HG03060 (cell line): ENCODE measurements at regions not wholly inside any gene's neighbourhood (a gene's known extent, or its start where the extent isn't known, plus 50 kb on each side); places are given as distances from the start of the nearest gene placed in this dataset.
"Not testable (repeated sequence)": the region's sequence is repeated elsewhere in the genome, so short reads cannot be mapped to it uniquely, and the experiment has no call there.

ENCODE experiments used
- ATAC-seq: cut with Tn5 transposase; IDR thresholded peaks from one replicate; pipeline ENCODE4 v1.9.1; 2021; ENCODE audit warnings: low read depth, moderate number of reproducible peaks; ENCODE audit not compliant: unreplicated experiment

DNA sequence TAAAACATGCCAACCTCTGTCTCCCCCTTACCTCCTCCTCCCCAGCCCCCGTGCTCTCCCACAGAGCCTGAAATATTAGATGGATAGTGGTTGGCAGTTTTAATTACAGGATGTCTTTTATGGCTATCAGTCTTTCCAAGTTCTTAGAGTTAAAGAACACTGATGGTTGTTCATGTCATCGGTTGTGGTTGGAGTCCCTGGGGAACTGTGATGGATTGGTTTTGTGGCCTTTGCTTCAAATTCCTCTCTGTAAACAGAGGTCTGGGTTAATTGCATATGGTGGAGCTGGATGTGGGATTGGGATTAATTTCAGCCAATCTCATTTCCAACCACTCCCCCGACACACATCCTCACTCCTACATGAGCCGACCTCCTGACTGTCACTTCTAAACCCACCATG, 164.5 kb upstream of the PROK2 start:
- ATAC-seq = no peak

DNA sequence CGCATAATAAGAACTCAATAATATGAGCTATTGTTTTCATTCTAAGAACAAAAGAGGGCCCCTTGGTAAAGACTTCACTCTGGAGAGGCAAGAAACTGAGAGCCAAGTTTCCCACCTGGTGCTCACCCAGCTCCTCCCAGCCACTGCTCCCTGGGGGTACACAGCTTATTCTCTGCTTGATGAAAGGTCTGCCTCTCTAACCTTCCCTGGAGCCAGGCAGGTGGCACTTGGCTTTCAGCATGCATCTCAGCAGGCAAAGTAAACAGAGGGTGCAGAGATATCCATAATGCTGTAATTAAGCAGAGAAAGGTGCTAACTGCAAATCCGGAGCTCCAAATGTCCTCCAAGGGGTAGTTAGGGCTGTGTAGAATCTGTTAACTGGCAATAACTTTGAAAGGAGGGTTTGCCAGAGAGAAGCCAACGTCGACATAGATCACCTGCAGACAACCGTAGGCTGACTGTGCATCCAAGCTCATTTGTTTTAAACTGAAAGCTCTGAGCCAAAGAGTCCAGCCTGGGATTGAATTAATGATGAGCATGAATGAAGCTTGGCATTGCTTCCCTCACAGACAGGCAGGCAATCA, 159.6 kb upstream of the PROK2 start:
- ATAC-seq = no peak

DNA sequence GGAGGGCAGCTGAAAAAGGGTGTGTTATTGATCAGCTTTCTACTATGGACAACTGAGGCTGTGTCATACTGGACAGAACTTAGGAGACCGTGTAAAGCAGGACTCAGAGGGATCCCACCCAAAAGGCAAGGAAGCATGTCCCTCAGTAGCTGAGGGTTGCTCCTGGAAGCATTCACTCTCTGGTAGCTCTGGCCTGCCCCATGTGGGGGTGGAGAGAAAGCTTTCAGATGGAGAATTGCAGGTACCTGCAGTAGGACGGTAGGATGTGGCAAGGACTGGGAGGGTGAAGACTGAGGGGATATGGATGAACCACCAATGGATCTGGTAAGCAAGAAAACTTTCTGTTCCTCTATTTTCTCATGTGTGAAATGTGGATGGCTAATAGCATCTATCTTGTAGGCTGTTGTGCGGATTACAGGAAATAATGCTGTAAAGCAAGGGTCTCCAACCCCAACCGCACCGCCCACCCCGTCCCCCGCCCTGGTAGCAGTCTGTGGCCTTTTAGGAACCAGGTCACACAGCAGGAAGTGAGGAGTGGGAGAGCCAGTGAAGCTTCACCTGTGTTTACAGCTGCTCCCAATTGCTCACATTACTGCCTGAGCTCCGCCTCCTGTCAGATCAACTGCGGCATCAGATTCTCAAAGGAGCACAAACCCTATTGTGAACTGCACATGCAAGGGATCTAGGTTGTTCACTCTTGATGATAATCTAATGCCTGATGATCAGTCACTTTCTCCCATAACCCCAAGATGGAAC, 157.7 kb upstream of the PROK2 start:
- no peak for ATAC-seq

DNA sequence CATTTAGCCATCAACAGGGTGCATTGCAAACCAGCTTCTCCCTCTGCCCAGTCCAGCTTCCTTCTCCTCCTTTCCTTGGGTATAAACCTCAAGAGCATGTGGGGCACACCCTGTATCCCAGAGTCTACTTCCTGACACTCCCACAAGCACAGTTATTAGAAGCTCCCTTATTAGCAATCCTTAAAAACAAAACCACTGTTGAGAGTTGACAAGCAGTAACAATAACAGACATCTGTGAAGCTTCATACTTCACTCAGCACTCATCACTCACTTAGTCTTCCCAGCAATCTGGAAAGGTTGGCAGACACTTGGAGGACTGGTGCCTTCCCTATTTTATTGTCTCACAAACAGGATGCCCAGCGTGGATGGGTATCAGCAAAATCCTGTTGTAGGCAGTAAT, 155.5 kb upstream of the PROK2 start:
- ATAC-seq = no peak

DNA sequence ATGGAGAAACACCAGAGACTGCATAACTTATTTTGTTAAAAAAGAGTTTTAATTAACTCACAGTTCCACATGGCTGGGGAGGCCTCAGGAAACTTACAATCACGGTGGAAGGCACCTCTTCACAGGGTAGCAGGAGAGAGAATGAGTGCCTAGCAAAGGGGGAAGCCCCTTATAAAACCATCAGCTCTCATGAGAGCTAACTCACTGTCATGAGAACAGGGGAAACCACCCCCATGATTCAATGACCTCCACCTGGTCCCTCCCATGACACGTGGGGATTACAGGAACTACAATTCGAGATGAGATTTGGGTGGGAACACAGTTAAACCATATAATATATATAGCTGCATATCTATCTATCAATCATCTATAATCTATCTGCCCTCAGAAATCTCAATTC, 153.1 kb upstream of the PROK2 start:
- not testable (repeated sequence) for ATAC-seq

DNA sequence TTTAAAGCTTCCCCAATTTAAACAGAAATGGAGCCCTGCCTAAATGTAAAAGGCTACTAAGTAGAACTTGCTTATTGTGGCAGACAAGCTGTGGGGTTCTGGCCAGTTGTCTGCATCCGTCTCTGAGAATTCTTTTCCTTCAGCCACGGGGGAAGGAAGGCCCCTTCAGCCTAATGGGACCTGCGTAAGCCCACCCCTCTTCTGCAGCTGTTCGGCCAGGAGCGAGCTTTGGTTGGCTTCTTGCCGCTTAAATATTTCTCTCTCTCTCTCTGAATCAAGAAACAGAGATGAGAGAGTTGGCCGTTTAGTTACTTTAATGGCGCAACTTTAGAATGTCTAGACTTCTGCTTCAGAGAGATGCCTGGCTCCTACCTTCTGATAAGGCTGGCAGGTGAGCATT, 151.7 kb upstream of the PROK2 start:
- no peak for ATAC-seq

DNA sequence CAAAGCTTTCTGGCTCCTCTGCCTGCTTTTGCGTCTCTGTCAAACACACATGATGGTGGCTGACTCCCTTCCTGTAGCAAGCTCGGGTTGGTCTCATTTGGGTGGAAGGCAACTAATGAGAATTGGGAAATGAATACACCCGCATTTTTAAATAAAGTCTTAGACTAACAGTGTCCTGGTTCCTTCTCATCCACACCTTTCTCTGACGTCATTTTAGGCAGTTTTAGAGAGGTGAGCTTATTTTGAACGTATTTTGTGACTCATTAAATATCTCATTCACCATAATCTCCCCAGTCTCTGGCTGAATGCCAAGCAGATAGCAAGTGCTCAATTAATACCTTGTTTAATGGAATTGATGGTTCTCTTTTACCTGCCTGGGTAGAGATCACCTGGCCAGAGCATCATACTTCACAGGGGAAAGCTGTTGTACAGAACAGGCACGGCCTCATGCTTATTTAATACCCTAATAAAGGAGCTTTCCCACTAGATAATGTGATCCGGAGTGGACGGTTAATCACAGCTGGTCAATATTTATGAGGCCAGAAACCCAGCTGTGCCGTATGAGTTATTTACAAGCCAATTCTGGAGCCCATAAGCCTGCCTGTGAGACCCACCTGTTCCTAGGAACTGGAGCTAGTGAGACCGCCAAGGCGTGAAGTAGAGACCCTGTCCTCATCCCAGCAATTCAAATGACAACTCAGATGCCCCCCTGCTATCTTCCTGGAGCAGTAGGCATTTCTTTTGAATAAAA, 149.7 kb upstream of the PROK2 start:
- no peak for ATAC-seq

DNA sequence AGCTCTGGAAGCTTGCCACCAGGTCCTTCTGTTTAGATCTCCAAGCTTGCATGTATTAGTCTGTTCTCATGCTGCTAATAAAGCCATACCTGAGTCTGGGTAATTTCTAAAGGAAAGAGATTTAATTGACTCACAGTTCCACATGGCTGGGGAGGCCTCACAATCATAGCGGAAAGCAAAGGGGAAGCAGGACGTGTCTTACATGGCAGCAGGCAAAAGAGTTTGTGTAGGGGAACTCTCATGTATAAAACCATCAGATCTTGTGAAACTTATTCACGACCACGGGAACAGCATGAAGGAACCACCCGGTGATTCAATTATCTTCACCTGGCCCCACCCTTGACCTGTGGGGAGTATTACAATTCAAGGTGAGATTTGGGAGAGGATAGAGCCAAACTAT, 147.0 kb upstream of the PROK2 start:
- ATAC-seq = no peak

DNA sequence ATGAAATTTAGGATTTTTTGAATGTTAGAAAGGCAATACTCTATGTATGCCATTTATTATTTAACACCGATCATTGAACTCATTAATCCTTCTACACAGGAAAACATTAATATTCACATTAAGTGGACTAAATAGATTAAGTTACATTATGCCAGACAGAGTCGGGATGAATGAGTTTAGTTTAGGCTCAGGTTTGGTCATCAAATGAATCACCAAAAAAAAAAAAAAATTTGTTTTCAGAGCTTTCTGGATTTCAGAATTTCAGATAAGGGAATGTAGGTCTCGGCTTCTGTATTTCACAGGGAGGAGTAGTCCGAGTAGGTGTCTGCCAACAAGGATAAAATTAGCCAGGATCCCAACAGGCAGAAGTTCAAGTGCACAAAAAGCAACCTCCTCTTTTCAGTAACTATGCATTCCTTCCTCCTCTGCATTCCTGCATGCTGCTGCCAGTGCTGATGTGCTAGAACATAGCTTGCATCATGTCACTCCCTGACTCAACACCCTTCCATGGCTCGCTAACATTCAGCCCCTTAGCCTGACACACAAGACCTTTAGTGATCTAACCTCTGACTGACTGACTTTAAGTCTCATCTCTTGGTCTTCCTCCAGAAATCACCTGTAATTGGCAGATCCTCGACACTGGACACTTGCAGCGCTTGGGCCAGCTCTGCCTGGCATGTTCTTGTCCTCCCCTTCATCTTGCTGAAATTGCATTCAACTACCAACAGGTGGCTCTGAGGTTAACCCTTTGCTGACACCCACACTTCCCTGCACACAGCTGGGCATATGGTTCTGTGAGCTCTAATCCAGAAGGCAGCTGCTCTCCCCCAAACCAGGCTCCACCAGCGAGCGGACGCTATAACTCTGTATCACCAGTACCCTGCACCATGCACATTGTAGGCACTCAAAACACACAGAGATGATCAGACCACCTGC, 145.4 kb upstream of the PROK2 start:
- ATAC-seq = no peak

DNA sequence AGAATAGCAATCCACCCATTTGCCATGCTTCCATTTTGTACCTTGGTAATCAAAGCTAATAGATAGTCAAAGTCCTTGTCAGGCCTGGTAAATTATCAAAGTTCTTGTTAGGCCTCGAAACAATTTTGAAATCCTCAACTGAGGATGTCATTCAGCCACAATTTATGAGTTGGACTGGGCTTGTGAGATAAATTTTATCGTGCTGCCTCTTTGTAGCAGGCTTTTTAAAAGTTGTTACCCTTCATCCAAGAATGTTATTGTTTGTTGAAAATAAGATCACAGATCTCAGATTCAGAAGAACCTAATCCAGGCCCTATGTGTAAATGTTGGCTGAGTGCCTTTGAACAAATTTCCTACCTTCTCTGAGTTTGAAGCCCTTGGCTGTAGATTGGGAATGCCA, 143.3 kb upstream of the PROK2 start:
- ATAC-seq = no peak

DNA sequence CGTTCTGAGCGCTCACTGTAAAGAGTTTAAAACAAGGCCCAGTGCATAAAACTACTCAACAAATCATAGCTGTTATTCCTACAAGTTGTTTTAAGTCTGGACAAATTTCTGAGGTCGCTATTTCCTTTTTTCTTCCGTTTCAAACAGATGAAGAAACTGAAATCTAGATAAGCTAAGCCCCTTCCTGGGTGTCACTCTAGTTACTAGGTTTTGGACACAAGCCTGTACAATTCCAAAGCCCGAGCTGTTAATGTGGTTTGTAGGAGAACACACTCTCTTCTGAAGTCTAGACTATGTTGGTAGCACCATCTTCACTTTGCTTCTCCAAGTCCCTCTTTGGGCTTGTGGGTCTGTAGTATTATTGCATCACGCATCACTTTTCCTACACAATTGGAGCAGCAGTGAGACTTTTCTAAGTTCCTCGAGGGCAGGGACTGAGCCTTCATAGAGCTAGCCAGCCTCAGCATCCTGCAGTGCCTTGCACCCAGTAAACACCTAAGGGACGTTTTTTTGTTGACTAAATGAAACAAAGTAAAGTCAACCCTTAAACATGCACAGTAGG, 142.6 kb upstream of the PROK2 start:
- ATAC-seq = no peak

DNA sequence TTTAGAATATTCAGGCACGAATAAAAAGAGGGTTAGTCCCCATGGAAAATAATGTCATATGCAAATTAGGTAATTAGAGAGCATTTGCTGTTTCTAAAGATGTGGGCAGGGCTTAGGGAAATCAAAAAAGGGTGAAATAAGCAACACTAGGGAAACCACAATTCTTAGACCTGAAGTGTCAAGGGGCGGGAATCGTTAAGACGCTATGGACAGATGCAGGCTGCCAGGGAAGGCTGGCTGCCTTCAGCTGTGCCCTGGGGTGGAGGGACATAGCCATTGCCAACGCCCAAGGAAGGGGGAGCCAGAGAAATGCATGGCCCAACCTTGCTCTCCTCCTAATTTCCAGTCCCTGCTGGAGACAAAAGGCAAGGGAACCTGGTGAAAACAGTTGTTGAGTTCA, 141.7 kb upstream of the PROK2 start:
- no peak for ATAC-seq

DNA sequence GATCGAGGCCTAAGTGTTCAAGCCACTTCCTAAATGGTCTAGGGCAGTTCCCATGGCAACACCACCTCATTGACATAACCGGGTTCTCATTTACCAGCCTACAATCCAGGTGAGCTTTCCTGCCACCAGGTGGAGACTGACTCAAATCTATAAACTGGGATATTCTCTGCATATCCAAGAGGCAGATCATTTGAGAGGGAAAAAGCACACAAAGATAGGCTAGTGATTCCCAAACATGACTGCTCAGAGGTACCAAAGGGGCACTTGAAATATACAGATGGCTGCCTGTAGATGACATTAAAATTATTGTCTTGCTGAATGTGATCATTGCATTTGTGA, 141.3 kb upstream of the PROK2 start:
- ATAC-seq = no peak

DNA sequence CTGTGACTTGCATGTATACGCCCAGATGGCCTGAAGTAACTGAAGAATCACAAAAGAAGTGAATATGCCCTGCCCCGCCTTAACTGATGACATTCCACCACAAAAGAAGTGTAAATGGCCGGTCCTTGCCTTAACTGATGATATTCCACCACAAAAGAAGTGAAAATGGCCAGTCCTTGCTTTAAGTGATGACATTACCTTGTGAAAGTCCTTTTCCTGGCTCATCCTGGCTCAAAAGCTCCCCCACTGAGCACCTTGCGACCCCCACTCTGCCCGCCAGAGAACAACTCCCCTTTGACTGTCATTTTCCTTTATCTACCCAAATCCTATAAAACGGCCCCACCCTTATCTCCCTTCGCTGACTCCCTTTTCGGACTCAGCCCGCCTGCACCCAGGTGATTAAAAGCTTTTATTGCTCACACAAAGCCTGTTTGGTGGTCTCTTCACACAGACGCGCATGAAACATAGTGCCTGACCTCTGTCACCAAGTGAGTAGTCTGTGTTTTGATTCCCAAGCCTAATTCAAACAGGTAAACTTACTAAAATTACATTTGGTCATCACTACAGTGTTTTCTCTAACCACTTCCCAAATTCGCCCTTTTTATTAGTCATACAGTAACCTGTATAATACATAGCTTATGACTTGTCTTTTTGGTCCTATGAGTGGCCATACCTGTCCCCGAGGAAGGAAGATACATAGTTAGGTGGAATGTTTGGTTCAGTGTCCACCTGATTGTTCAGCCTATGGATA, 140.7 kb upstream of the PROK2 start:
- ATAC-seq = not testable (repeated sequence)

DNA sequence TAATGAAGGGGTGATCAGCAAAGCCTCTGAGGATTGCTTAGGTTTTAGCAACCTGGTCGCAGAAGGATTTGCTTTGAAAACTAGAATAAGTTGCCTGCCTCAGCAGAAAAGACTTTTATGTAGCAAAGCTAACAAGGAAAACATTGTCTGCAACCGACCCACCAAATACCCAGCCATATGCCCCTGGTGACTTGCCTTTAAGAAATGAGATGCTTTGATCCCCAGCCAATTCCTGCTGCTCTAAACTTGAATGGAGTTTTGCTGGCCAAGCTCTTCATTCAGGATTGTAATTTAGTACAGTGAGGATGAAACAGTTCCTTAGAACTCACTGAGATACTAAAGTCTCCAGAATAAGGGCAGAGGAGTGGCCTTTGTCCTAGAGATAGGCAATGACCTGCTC, 139.8 kb upstream of the PROK2 start:
- no peak for ATAC-seq

DNA sequence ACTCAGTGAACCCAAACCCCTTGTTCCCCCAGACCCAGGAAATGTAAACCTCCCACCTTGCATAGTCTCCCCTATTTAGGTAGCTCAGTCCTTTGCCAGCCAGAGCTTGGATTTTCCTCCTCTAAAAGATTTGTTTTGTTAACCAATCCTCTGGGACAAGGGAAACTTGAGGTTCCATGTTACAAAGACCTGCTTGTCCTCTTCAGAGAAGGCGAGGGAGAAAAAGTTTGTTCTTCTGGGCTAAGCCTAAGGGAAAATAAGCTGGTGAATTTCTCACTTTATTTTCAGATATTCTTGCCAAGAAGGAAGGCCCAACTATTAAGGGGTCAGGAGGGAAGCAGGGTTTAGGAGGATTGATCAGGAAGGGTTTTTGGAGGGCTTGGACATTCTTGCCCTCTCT, 136.1 kb upstream of the PROK2 start:
- ATAC-seq = no peak

DNA sequence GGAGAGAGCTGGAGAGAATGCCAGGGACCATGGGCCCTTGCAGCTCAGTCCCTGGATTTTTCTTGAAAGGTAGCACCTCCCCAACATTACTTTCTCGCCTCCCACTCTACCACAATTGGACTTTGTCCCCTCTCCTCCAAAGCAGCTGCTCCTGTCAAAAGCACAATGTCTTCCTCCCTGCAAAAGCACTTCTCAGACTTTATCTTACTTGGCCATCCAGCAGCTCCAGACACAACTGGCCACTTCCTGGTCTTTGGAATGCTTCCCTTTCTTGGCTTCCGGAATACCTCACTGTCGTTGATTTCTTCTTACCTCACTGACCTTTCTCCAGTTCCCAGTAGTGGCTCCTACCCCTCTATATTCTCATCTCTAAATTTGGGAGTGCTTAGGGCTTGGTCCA, 134.6 kb upstream of the PROK2 start:
- ATAC-seq = no peak

DNA sequence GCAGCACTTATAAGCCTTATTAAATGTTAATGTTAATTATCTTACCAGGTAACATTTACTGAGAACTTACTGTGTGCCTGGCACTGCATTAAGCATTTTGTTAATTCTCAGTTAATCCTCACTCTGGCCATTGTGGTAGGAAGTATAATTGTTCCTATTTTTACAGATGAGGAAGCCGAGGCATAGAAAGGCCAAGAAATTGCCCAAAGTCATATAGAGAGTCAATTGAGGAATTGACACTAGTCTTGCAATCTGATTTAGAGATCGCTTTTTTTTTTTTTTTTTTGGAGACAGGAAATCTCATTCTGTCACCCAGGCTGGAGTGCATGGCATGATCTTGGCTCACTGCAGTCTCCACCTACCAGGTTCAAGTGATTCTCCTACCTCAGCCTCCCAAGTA, 132.6 kb upstream of the PROK2 start:
- ATAC-seq = no peak

DNA sequence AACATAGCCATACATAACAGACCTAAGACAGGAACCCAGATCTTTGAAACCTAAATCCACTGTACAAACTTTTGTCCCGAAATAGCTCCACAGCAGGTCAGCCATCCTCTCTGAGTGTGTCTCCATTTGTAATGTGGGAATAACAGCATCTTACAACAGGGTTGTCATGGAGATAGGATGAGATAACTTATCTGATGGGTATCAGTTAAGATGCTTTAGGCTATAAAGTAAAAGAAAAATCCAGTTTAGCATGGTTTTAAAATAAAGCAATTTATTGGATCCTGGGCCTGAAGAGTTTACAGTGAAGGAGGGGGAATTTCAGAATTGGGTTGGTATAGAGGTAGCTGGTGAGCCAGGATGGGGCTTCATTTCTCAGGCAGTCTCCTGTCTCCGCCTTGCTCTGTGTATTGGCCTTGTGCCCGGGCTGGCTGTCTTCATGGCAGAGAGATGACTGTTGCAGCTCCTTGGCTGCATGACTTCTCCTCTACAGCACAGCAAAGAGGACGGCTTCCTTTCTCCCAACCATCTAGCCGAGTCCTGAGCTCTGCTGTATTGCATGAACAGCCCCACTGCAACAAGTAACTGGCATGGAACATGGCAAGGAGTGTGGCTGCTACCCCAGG, 131.9 kb upstream of the PROK2 start:
- no peak for ATAC-seq
